GM21447 (cell line): ENCODE measurements at regions not wholly inside any gene's neighbourhood (a gene's known extent, or its start where the extent isn't known, plus 50 kb on each side); places are given as distances from the start of the nearest gene placed in this dataset.
"Not testable (repeated sequence)": the region's sequence is repeated elsewhere in the genome, so short reads cannot be mapped to it uniquely, and the experiment has no call there.

ENCODE experiments used
- ATAC-seq: cut with Tn5 transposase; IDR thresholded peaks from one replicate; pipeline ENCODE4 v1.9.1; 2021; ENCODE audit not compliant: unreplicated experiment

DNA sequence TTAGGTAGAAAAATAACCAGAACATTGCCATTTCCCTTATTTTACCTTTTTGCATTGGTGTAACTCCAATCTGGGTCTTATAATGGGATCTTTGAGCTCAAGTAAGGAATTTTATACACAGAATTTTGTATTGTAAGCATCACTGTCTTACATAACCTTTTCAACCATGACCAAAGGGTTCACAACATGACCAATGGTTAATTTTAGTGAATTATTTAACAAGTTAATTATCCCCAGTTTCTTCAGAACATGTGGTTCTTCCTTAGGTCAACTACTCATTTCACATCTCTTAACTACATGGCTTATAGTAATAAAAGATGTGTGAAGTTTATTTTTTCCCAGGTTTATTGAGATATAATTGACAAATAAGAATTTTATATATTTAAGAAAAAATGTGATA is 74.2 kb upstream of the RHOBTB1 start:
- ATAC-seq = no peak

DNA sequence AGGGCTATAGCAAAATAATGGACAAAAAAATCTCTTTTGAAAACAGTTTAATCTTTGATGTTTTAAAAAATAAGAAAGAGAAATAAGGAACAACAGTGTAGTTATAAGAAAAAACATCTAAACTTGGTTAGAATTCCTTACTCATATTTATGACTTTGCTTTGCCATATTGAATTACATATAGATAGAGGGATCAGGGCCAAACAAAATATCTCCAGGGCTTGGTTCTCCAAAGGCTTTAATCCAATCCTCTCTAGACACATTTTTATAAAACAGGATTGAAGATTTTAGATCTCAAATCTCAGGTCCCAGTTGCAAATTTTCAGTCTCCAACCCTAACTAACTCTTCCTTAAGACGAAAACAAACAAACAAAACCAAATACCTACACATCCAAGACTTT is 72.6 kb upstream of the RHOBTB1 start:
- ATAC-seq = no peak

DNA sequence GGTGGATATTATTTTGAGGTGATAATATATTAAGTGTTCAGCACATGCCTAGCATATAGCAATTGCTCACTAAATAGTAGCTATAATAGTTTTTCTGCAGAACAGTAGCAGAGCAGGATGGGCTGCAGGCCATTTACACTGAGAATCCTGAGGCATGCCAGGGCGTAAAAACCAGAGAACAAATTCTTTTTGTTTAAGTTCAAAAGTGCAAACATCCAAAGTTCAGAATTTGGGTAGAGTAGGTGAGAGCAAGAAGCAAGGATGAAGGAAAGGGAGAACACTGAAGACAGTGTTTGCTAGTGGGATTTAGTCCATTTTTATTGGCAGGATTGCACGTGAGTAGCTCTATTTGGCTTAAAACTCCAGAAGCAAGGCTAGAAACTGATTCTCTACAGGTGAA is 72.0 kb upstream of the RHOBTB1 start:
- no peak for ATAC-seq

DNA sequence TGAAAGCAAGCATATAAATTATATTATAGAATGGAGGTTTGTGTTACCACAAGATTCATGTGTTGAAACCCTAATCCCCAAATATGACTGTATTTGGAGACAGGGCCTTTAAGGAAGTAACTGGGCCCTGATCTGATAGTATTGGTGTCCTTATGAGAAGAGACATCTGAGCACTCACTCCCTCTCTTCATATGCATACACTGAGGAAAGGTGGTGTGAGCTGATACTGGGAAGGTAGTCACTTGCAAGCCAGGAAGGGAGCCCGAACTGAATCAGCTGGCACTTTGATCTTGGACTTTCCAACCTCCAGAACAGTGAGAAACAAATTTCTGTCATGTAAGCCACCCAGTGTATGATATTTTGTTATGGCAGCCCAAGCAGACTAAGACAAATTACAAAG is 66.9 kb upstream of the RHOBTB1 start:
- ATAC-seq = no peak

DNA sequence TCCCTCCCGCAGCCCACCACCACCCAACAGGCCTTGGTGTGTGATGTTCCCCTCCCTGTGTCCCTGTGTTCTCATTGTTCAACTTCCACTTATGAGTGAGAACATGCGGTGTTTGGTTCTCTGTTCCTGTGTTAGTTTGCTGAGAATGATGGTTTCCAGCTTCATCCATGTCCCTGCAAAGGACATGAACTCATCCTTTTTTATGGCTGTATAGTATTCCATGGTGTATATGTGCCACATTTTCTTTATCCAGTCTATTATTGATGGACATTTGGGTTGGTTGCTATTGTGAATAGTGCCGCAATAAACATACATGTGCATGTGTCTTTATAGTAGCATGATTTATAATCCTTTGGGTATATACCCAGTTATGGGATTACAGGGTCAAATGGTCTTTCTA is 59.1 kb upstream of the RHOBTB1 start:
- not testable (repeated sequence) for ATAC-seq

DNA sequence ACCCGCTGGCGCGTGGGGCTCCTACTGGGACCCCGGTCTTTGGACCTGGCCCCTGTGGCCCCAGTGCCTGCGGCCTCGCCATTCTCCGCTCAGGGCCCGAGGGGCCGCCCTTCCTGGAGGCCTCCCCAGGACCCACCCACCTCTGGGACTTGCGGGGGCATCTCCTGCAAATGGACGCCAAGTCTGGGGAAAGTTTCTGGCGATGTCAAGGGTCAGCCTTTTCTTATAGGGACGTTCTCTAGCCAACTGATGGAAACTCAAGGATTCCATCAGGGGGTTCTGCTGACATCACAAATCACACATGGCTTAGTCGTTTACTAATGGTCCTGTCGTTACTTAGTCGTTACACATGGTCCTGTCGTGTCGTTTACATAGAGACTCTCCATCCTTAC is 57.7 kb upstream of the RHOBTB1 start:
- ATAC-seq = no peak

DNA sequence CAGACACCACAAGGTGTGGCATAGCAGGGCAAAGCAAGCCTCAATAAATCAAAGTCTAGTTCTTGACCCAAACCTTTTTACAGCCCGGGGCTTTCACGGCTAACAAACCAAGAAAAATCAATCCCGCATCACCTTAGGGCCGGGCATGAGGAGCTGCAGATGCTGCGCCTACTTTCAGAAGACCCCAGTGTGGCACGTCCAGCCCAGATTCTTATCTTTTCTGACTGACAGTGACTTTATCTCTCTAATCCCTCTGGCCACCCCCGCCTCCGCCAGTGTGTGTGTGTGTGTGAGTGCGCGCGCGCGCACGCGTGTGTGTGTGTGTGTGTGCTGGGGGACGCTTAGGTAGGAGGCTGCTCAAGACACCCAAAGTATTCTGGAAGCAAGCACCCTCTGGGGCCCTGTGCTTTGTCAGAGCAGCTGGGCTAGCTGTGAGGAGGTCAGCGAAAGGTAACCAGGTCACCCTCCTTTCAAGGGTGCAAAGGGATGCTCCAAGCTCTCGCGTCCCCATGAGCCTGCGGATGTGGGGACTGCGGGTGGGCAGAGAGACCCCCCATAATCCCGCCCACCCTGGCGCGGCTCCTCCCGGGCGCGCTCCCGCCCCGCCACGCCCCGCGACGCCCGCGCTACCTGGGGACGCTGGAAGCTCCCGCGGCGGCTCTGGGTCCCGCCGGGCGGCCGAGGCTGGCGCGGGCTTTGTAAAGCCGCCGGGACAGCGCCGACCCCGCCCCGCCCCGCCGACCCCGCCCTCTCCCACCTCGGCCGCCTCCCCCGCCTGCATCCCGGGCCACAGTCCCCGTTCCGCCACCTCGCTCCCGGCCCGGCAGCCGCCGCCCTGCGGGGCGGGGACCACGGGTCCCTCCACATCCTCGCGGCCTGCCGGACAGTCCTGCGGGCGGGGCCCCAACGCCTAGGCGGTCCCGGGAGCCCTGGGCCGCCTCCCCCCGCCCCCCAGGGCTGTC is 57.1 kb upstream of the RHOBTB1 start:
- no peak for ATAC-seq

DNA sequence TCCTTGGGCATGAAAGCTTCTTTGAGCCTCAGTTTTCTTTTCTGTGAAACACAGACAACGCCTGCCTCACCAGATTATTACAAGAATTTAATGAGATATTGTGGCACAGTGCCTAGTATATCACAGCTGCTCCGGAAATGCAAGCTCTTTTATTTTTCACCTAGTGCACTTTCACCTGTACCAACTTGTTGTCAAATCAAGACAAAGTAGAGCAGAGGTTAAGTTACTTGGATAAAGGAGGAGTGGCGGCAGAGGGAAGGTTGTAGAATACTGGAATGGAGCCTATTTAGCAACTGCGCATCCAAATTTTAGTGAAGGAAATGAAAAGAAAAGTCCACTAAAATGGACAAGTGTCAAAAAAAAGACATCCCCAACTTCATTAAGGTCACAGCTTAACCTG is 54.9 kb upstream of the RHOBTB1 start:
- ATAC-seq = no peak

DNA sequence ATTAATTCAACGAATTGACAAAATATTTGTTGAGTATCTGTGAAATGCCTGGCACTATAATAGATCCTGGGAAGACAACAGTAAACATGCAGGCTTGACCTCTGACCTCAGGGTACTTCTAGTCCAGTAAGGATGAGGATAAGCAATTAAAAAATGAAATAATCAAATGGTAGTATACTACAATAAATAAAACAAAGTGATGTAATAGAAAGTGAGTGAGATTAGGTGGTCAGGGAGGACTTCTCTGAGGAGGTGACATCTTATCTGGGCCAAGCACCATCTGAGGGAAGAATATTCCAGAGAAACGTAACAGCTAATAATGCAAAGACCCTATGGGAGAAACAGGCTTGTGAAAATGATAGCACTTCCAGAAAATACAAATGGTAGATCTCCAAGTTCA is 50.1 kb upstream of the RHOBTB1 start:
- ATAC-seq = no peak
